HG03045 (cell line): ENCODE measurements at regions not wholly inside any gene's neighbourhood (a gene's known extent, or its start where the extent isn't known, plus 50 kb on each side); places are given as distances from the start of the nearest gene placed in this dataset.
A peak's percentile ranks its signal among the peaks of the same experiment; 100 is the strongest.

Experiments used
- ATAC-seq: cut with Tn5 transposase; IDR thresholded peaks from one replicate; pipeline ENCODE4 v1.9.1; 2021; ENCODE audit warnings: mild to moderate bottlenecking, moderate library complexity; ENCODE audit not compliant: unreplicated experiment

DNA sequence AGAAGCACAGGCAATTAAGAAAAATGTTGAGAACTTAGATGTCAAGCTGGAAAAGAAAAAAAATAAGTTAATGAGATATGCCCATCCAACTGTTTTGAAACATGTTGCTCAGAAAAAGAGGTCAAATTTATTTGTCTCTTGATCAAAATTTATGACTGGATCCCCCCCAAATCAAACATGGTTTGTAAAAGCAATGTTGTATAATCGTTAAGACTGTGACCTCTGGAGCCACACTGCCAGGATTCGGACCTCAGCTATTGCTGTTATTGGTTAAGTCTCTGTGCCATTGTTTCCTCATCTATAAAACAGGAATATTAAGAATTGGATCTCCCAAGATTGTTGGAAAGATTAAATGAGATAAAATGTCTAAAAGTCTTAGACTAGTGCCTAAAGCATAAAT, 51.9 kb upstream of the LRRK2 start:
- ATAC-seq: no peak

DNA sequence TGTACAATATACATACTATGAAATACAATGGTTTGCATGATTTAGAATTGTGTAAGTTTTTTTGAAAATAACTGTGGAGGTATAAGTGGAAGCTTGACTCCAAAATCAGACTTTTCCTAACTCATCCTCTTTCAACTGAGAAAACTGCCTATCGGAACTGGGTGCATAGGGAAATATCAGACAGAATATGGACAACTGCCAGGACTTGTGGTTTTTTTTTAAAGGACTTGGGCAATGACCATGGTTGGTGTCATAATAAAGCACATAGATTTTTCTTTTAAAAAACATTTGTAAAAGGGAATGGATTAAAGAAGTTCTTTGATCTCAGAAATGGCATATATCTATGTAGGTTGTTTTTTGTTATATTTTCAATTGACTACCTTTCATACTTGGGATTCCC, 53.3 kb upstream of the LRRK2 start:
- ATAC-seq: no peak

GRCh38 chr12:40171066-40171465, 53.7 kb upstream of the LRRK2 start:
- ATAC-seq: no peak

- no peak for ATAC-seq
These were observed 54.2 kb upstream of the LRRK2 start for GRCh38 chr12:40170593-40170992.

GRCh38 chr12:40168868-40169267, 55.9 kb upstream of the LRRK2 start:
- peak; percentile 96 for ATAC-seq

GRCh38 chr12:40168419-40168818, 56.4 kb upstream of the LRRK2 start:
- ATAC-seq: peak; percentile 38

- ATAC-seq: peak; percentile 50
These were observed 56.8 kb upstream of the LRRK2 start for GRCh38 chr12:40168001-40168400.

- ATAC-seq: no peak
These were observed 59.3 kb upstream of the SLC2A13 start for GRCh38 chr12:40165179-40165578.

DNA sequence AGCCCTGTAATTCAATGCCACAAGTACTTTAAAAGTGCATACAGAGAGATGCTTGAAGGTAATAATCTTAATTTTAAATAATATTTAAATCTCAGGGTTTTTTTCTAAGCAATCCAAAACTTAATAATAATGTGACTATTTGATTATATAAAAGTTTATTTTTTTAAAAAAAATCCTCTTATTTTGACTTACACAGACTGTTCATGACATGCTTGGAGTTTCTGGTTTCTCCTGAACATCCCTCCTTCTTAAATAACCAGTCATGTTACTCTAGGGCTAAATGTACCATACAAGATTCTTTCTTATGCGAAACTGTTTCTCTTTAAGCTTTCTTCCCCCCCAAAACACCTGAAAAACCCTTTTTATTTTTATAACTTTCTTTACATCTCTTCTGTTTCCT, 58.2 kb upstream of the SLC2A13 start:
- no peak for ATAC-seq

- no peak for ATAC-seq
These were observed 56.2 kb upstream of the SLC2A13 start for GRCh38 chr12:40162033-40162432.

DNA sequence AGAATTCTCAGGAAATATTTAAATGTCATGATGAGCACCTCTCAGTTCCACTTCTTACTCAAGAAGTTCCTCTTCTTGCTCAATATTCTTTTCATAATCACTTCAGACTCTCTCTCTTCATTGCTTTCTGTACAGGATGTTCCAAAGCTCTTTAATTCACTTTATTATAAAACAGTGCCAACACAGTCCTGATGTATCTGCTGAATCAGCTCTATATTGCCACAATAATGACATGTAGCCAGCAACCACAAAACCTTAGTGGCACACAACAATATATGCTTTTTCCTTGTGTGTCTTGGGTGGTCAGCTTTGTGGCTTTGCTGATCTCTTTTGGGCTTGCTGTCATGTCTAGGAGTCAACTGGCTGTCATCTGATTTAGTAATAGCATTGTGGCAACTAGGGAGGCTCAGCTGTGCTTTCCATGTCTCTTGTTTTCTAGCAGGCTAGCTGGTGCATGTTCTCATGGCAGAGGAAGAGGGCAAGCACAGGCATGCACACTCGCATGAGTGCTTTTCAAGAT, 52.8 kb upstream of the SLC2A13 start:
- ATAC-seq: peak; percentile 68

- no peak for ATAC-seq
These were observed 51.5 kb upstream of the SLC2A13 start for GRCh38 chr12:40157336-40157735.

DNA sequence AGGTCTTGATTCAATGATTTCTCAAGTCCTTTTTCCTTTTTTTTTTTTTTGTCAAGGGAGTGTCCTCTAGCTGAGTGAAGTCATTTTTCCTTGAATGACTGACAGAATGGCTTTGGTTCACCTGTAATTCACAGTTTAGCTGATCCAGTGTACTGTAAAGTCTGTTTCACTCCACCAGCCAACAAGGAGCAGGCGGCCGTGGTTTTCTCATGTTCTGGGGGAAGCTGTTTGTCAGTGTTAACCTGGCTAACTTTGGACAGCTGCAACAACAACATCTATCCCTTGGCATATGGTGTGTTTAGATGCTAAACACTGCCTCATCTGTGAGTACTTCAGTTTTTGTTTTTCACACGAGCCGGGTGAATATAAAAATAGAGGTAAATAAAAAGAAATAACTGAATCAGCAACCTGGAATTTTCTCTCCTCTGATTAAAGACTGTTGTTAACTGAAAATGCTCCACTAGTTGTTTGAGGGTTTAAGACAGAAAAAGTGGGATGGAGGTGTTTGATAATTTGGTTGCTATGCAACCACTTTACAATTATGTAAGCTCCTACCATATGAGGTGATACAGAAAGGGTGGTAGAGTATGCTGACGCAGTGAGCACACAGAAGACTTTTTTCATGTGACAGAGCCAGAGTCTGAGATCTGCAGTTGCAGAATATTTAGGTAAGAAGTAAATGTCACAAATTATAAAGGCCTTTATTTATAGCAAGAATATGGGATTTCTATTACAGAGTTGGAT, 50.3 kb upstream of the SLC2A13 start:
- no peak for ATAC-seq
